H1 (cell line): ENCODE measurements at regions not wholly inside any gene's neighbourhood (a gene's known extent, or its start where the extent isn't known, plus 50 kb on each side); places are given as distances from the start of the nearest gene placed in this dataset.

Experiments
- ASH2L ChIP-seq: fragments of 200-600, 300-600 bp; sonication (generic); IDR thresholded peaks from one replicate; pipeline ENCODE4 v1.7.1; 2017; ENCODE audit warnings: low read length
- BACH1 ChIP-seq: IDR thresholded peaks from 2 replicates; pipeline ENCODE4 v1.6.1; 2012; ENCODE audit warnings: low read length, improper control_type of control experiment
- CEBPB ChIP-seq: IDR thresholded peaks from 2 replicates; pipeline ENCODE4 v1.6.1; 2012; ENCODE audit warnings: low read depth, low read length
- CHD2 ChIP-seq: IDR thresholded peaks from 2 replicates; pipeline ENCODE4 v1.6.1; 2012; ENCODE audit warnings: low read length, improper control_type of control experiment
- CREB1 ChIP-seq: IDR thresholded peaks from 2 replicates; pipeline ENCODE4 v1.6.1; 2012; ENCODE audit warnings: inconsistent platforms
- CTCF ChIP-seq, 3 experiments: IDR thresholded peaks; 1 replicate in 2 of 3; 2 replicates in 1 of 3; pipeline versions ENCODE4 v1.5.1 to v1.6.1; 2011; ENCODE audit warnings: low read length in 3 of 3, mild to moderate bottlenecking in 3 of 3, inconsistent platforms in 2 of 3, low read depth in 1 of 3, moderate library complexity in 1 of 3; ENCODE audit not compliant: insufficient read depth in 1 of 3; ENCODE audit errors: control extremely low read depth in 1 of 3
- FOSL1 ChIP-seq: IDR thresholded peaks from 2 replicates; pipeline ENCODE4 v1.6.1; 2011; ENCODE audit warnings: mild to moderate bottlenecking, low read depth, low read length, moderate library complexity; ENCODE audit not compliant: insufficient read depth
- GTF2F1 ChIP-seq: IDR thresholded peaks from 2 replicates; pipeline ENCODE4 v1.6.1; 2012; ENCODE audit warnings: low read depth, low read length, improper control_type of control experiment, borderline replicate concordance
- HDAC6 ChIP-seq: IDR thresholded peaks from one replicate; pipeline ENCODE4 v1.7.1; 2012; ENCODE audit warnings: low read depth, mild to moderate bottlenecking, inconsistent platforms, low read length, moderate library complexity
- NANOG ChIP-seq: IDR thresholded peaks from 2 replicates; pipeline ENCODE4 v1.6.1; 2011; ENCODE audit warnings: low read length, low read depth, mild to moderate bottlenecking, inconsistent platforms; ENCODE audit not compliant: insufficient read depth, poor library complexity, severe bottlenecking
- POU5F1 ChIP-seq: IDR thresholded peaks from 2 replicates; pipeline ENCODE4 v1.6.1; 2011; ENCODE audit warnings: low read depth, mild to moderate bottlenecking, low read length, moderate library complexity
- RFX5 ChIP-seq: IDR thresholded peaks from 2 replicates; pipeline ENCODE4 v1.6.1; 2011; ENCODE audit warnings: low read depth, low read length, improper control_type of control experiment, borderline replicate concordance
- SIRT6 ChIP-seq: IDR thresholded peaks from one replicate; pipeline ENCODE4 v1.7.1; 2012; ENCODE audit warnings: low read length, inconsistent platforms
- SIX5 ChIP-seq: IDR thresholded peaks from 2 replicates; pipeline ENCODE4 v1.6.1; 2011; ENCODE audit warnings: mild to moderate bottlenecking, low read depth, low read length
- TAF7 ChIP-seq: optimal IDR thresholded peaks from 2 replicates; pipeline ENCODE3; 2011; ENCODE audit warnings: low read depth, mild to moderate bottlenecking, inconsistent platforms, low read length, moderate library complexity, borderline replicate concordance
- TBP ChIP-seq: IDR thresholded peaks from 2 replicates; pipeline ENCODE4 v1.6.1; 2011; ENCODE audit warnings: low read depth, low read length, improper control_type of control experiment
- YY1 ChIP-seq: IDR thresholded peaks from 2 replicates; pipeline ENCODE4 v1.6.1; 2011; ENCODE audit warnings: low read depth, mild to moderate bottlenecking, low read length

DNA sequence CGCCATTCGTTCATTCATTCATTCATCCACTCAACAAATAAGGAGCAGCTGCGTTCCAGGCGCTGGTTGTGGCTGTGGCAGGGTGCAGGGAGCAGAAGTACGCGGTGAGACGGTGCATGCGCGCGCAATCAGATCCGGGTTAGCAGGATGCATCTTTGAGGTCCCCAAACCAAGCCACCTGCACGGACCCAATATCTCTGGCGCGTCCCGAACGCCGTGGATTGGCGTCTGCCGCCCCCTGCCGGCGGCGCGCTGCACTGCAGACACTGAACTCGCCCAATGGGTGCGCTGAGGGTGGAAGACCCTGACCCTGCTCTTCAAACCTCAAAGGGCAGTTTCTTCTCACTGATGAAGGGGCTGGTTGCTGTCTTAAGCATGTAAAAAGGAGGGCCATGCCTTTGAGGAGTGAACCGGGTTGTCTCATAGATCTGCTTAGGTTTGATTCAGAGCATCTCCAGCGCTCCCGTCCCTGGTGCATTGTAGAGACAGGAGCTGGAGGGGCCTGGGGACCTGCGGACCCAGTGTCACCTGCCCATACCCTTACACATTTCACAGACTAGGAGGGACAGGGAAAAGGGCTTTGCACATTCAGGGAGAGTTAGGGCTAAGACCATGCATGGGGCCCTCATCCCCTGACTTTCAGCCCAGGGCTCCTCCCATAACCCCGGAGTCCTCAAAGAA is 102.5 kb downstream of the RAMP3 start (continued):
- no peak for TF ChIP-seq TAF7
- TF ChIP-seq FOSL1 = no peak
- TF ChIP-seq RFX5 = no peak
- no peak for TF ChIP-seq SIRT6
- TF ChIP-seq YY1 = no peak
- TF ChIP-seq CHD2 = no peak
- peak; percentile 95 to 98 (median 97) for TF ChIP-seq CTCF (IDR thresholded peaks at IDR 0.05; ENCODE audit: control extremely low read depth in 1 of 3, insufficient read depth in 1 of 3, low read depth in 1 of 3, low read length in 3 of 3)
- TF ChIP-seq CREB1 = 0 out of 2 replicates have a peak, but pooled peaks have one; percentile 57
- no peak for TF ChIP-seq ASH2L
- TF ChIP-seq POU5F1 = no peak
- TF ChIP-seq BACH1 = 0 out of 2 replicates have a peak, but pooled peaks have one; percentile 33
- no peak for TF ChIP-seq GTF2F1
- no peak for TF ChIP-seq SIX5
- no peak for TF ChIP-seq NANOG
- TF ChIP-seq HDAC6 = no peak
- no peak for TF ChIP-seq CEBPB
- TF ChIP-seq TBP = no peak
